ENCODE measurements at regions not wholly inside any gene's neighbourhood (a gene's known extent, or its start where the extent isn't known, plus 50 kb on each side); places are given as distances from the start of the nearest gene placed in this dataset.

- peak; percentile 10 for DNase-seq (ENCODE audit: low read depth)
- H3K4me3 ChIP-seq (ENCODE audit: control insufficient read depth, low read depth, low read length): no peak overlapping the region
- TF ChIP-seq CTCF (conservative IDR thresholded peaks at IDR 0.05; ENCODE audit: control insufficient read depth, insufficient read depth, low read depth, low read length): no peak
Observed at GRCh38 chr15:69731081-69731330, 278.4 kb downstream of the RPLP1 start.

GRCh38 chr15:69731581-69731980, 279.0 kb downstream of the RPLP1 start:
- TF ChIP-seq CTCF (conservative IDR thresholded peaks at IDR 0.05; ENCODE audit: control insufficient read depth, insufficient read depth, low read depth, low read length): no peak
- no peak overlapping the region for H3K4me3 ChIP-seq (ENCODE audit: control insufficient read depth, low read depth, low read length)
- DNase-seq (ENCODE audit: low read depth): no peak

GRCh38 chr15:69732133-69732532, 279.5 kb downstream of the RPLP1 start:
- TF ChIP-seq CTCF (conservative IDR thresholded peaks at IDR 0.05; ENCODE audit: control insufficient read depth, insufficient read depth, low read depth, low read length): no peak
- H3K4me3 ChIP-seq (ENCODE audit: control insufficient read depth, low read depth, low read length): no peak overlapping the region
- no peak for DNase-seq (ENCODE audit: low read depth)

GRCh38 chr15:69734699-69735098, 282.1 kb downstream of the RPLP1 start:
- no peak for DNase-seq (ENCODE audit: low read depth)
- TF ChIP-seq CTCF (conservative IDR thresholded peaks at IDR 0.05; ENCODE audit: control insufficient read depth, insufficient read depth, low read depth, low read length): no peak
- H3K4me3 ChIP-seq (ENCODE audit: control insufficient read depth, low read depth, low read length): no peak overlapping the region

- DNase-seq (ENCODE audit: low read depth): peak; percentile 39
- TF ChIP-seq CTCF (conservative IDR thresholded peaks at IDR 0.05; ENCODE audit: control insufficient read depth, insufficient read depth, low read depth, low read length): no peak
- no peak overlapping the region for H3K4me3 ChIP-seq (ENCODE audit: control insufficient read depth, low read depth, low read length)
Observed at GRCh38 chr15:69735121-69735520, 282.5 kb downstream of the RPLP1 start.

- no peak for DNase-seq (ENCODE audit: low read depth)
- H3K4me3 ChIP-seq (ENCODE audit: control insufficient read depth, low read depth, low read length): no peak overlapping the region
- no peak for TF ChIP-seq CTCF (conservative IDR thresholded peaks at IDR 0.05; ENCODE audit: control insufficient read depth, insufficient read depth, low read depth, low read length)
Observed at GRCh38 chr15:69736161-69736560, 283.5 kb downstream of the RPLP1 start.

GRCh38 chr15:69737916-69738315, 285.3 kb downstream of the RPLP1 start:
- no peak for DNase-seq (ENCODE audit: low read depth)
- H3K4me3 ChIP-seq (ENCODE audit: control insufficient read depth, low read depth, low read length): no peak overlapping the region
- no peak for TF ChIP-seq CTCF (conservative IDR thresholded peaks at IDR 0.05; ENCODE audit: control insufficient read depth, insufficient read depth, low read depth, low read length)

All from fibroblast of mammary gland (primary cell).